ENCODE measurements at regions not wholly inside any gene's neighbourhood (a gene's known extent, or its start where the extent isn't known, plus 50 kb on each side); places are given as distances from the start of the nearest gene placed in this dataset.

DNA sequence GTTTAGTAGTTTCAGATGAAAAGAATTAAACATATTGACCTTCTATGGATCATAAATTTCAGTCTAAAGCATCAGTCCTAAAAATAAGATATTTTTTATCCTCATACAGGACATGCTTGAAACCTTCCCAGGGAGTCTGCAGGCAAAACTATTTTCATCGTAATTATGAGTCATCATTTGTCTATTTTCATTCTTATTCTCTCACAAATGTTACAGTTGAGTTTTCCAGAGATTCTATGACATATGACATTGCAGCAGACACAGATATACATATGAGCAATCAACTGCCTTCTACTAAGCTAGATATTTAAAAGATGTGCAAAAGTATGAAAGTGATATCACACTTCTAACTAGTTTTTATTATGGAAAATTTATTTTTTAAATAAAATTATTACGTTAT lies 398.0 kb downstream of the MAGEB5 start:
- WGBS, 5 donors = 50 to 83% (median 72%) methylated on average over 2 of the region's 2 CpGs
- DNase-seq = no peak
- Histone ChIP-seq H3K27me3 (replicated peaks in 1 of 7) (no peaks in the 10 kb centered on the region), H3K36me3 (no peaks in the 10 kb centered on the region), H3K27ac (no peak overlapping the region), H3K4me1 (no peaks in the 10 kb centered on the region), H3K4me3 (no peak overlapping the region), H3K9me3 (no peaks in the 10 kb centered on the region)
- intact Hi-C loops (cut with DNase I; ENCODE audit: low total_unique reads) = no loop called here
- no peak for TF ChIP-seq POLR2A (IDR thresholded peaks at IDR 0.05)
- TF ChIP-seq, protein P1, sequence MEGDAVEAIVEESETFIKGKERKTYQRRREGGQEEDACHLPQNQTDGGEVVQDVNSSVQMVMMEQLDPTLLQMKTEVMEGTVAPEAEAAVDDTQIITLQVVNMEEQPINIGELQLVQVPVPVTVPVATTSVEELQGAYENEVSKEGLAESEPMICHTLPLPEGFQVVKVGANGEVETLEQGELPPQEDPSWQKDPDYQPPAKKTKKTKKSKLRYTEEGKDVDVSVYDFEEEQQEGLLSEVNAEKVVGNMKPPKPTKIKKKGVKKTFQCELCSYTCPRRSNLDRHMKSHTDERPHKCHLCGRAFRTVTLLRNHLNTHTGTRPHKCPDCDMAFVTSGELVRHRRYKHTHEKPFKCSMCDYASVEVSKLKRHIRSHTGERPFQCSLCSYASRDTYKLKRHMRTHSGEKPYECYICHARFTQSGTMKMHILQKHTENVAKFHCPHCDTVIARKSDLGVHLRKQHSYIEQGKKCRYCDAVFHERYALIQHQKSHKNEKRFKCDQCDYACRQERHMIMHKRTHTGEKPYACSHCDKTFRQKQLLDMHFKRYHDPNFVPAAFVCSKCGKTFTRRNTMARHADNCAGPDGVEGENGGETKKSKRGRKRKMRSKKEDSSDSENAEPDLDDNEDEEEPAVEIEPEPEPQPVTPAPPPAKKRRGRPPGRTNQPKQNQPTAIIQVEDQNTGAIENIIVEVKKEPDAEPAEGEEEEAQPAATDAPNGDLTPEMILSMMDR (IDR thresholded peaks at IDR 0.05 in 8 of 11, conservative IDR thresholded peaks at IDR 0.05 in 3 of 11) = no peak
- no peak for TF ChIP-seq POLR2AphosphoS5 (IDR thresholded peaks at IDR 0.05)

DNA sequence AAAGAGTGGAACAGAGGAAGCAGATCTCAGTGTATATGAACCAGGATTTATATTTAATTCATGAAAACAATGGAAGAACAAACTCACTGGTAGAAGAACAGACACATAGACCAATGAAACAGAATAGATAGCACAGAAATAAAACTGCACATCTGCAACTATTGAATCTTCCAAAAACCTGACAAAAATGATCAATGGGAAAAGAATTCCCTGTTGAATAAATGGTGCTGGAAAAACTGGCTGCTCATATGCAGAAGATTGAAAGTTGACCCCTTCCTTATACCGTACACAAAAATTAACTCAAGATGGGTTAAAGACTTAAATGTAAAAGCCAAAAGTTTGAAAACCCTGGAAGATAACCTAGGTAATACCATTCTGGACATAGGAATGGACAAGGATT lies 391.0 kb downstream of the MAGEB5 start:
- 79 to 92% (median 88%) methylated on average over 1 of the region's 1 CpG for WGBS, 5 donors
- no peak for DNase-seq
- intact Hi-C loops (cut with DNase I; ENCODE audit: low total_unique reads) = no loop called here
- no peak overlapping the region for H3K27ac ChIP-seq
- no peaks in the 10 kb centered on the region for H3K9me3 ChIP-seq
- no peaks in the 10 kb centered on the region for H3K27me3 ChIP-seq (replicated peaks in 1 of 7)
- no peaks in the 10 kb centered on the region for H3K4me1 ChIP-seq
- no peak for TF ChIP-seq POLR2AphosphoS5 (IDR thresholded peaks at IDR 0.05)
- no peak for TF ChIP-seq POLR2A (IDR thresholded peaks at IDR 0.05)
- TF ChIP-seq, protein P1 (IDR thresholded peaks at IDR 0.05 in 8 of 11, conservative IDR thresholded peaks at IDR 0.05 in 3 of 11) = no peak
- no peaks in the 10 kb centered on the region for H3K36me3 ChIP-seq
- no peak overlapping the region for H3K4me3 ChIP-seq

DNA sequence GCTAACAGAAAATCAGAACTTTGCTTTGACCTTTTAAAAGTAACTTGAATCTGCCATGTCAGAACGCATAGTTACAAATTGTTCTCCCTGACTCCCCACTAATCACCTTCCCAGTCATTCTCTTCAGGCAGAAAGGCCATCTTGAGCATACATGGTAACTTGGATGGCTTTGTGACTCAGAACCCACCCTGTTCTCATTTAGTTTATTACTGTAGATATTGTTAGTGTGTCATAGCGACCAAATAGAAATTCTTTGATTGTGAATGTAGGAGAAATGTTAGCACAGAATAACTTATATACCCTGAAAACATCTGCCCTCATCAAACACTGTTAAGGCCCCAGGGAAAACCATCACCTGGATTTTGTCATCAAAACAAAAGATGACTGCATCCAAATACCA lies 382.0 kb downstream of the MAGEB5 start:
- intact Hi-C loops (cut with DNase I; ENCODE audit: low total_unique reads) = no loop called here
- no peaks in the 10 kb centered on the region for H3K4me1 ChIP-seq
- no peaks in the 10 kb centered on the region for H3K36me3 ChIP-seq
- no peak overlapping the region for H3K4me3 ChIP-seq
- no peak for DNase-seq
- no peaks in the 10 kb centered on the region for H3K27me3 ChIP-seq (replicated peaks in 1 of 7)
- peaks cover 0 to 8% (median 0%) of the 10 kb centered on the region in 8 donors for H3K9me3 ChIP-seq
- TF ChIP-seq POLR2A (IDR thresholded peaks at IDR 0.05) (no peak), POLR2AphosphoS5 (IDR thresholded peaks at IDR 0.05) (no peak)
- TF ChIP-seq, protein P1 (IDR thresholded peaks at IDR 0.05 in 8 of 11, conservative IDR thresholded peaks at IDR 0.05 in 3 of 11) = no peak
- no peak overlapping the region for H3K27ac ChIP-seq
- 33 to 77% (median 67%) methylated on average over 2 of the region's 2 CpGs for WGBS, 5 donors

DNA sequence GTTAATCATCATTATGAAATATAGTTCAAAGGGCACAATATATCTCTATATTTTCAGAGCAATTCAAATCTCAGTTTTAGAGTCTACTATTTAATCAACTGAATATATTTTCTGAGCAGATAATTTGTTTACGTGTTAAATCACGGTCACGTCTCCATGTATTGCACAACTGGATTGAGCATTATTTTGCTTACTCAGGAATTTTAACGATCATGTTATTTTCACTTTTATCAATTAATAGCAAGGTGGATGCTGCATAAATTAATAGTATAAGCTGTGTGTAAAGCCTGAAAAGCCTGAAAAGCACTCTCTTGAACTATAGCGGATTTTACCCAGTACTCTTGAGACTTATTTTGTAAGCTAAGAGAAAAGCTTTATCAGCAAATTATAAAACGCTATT lies 374.9 kb downstream of the MAGEB5 start:
- Histone ChIP-seq H3K4me3 (no peak overlapping the region), H3K4me1 (no peaks in the 10 kb centered on the region), H3K36me3 (no peaks in the 10 kb centered on the region), H3K9me3 (peaks cover 0 to 8% (median 0%) of the 10 kb centered on the region in 8 donors), H3K27me3 (replicated peaks in 1 of 7) (no peaks in the 10 kb centered on the region), H3K27ac (no peak overlapping the region)
- intact Hi-C loops (cut with DNase I; ENCODE audit: low total_unique reads) = no loop called here
- TF ChIP-seq, protein P1 (IDR thresholded peaks at IDR 0.05 in 8 of 11, conservative IDR thresholded peaks at IDR 0.05 in 3 of 11) = no peak
- no peak for TF ChIP-seq POLR2A (IDR thresholded peaks at IDR 0.05)
- TF ChIP-seq POLR2AphosphoS5 (IDR thresholded peaks at IDR 0.05) = no peak
- no peak for DNase-seq
- WGBS, 5 donors = 71 to 87% (median 79%) methylated on average over 6 of the region's 6 CpGs
